Keratinocyte (primary cell): ENCODE measurements at regions not wholly inside any gene's neighbourhood (a gene's known extent, or its start where the extent isn't known, plus 50 kb on each side); places are given as distances from the start of the nearest gene placed in this dataset.

ENCODE experiments used
- CTCF ChIP-seq, 3 experiments: IDR thresholded peaks in 1 of 3; conservative IDR thresholded peaks in 1 of 3; optimal IDR thresholded peaks in 1 of 3; 2 replicates in 2 of 3; 3 replicates in 1 of 3; pipeline versions ENCODE3 to v1.5.1; 2011; ENCODE audit warnings: low read length in 3 of 3, mild to moderate bottlenecking in 3 of 3, moderate library complexity in 2 of 3, control low read depth in 1 of 3, inconsistent platforms in 1 of 3; ENCODE audit not compliant: insufficient read depth in 2 of 3; ENCODE audit errors: extremely low read depth in 1 of 3
- EZH2 ChIP-seq: IDR thresholded peaks from one replicate; pipeline ENCODE4 v1.6.1; 2012; ENCODE audit warnings: inconsistent platforms, mild to moderate bottlenecking, low read length, moderate library complexity

GRCh38 chr5:91955610-91956009, 572.5 kb upstream of the ARRDC3 start:
- TF ChIP-seq CTCF (optimal IDR thresholded peaks at IDR 0.05 in 1 of 3, IDR thresholded peaks at IDR 0.05 in 1 of 3, conservative IDR thresholded peaks at IDR 0.05 in 1 of 3; ENCODE audit: extremely low read depth in 1 of 3, insufficient read depth in 2 of 3, low read length in 3 of 3): no peak
- TF ChIP-seq EZH2: no peak
